ENCODE measurements at regions not wholly inside any gene's neighbourhood (a gene's known extent, or its start where the extent isn't known, plus 50 kb on each side); places are given as distances from the start of the nearest gene placed in this dataset.

GRCh38 chr4:187274153-187274552, 550.5 kb upstream of the FAT1 start:
- TF ChIP-seq CTCF (IDR thresholded peaks at IDR 0.05; ENCODE audit: insufficient read depth, low read length, poor library complexity, severe bottlenecking): no peak
- no peak for TF ChIP-seq EZH2phosphoT487 (conservative IDR thresholded peaks at IDR 0.05; ENCODE audit: low read length)

Measured in SU-DHL-6 (cell line).